HG03354 (cell line): ENCODE measurements at regions not wholly inside any gene's neighbourhood (a gene's known extent, or its start where the extent isn't known, plus 50 kb on each side); places are given as distances from the start of the nearest gene placed in this dataset.

Experiments used
- ATAC-seq: cut with Tn5 transposase; IDR thresholded peaks from one replicate; pipeline ENCODE4 v1.9.1; 2021; ENCODE audit warnings: mild to moderate bottlenecking; ENCODE audit not compliant: unreplicated experiment, poor library complexity, severe bottlenecking

GRCh38 chr7:13308423-13308822 is 621.0 kb downstream of the ARL4A start:
- no peak for ATAC-seq

GRCh38 chr7:13309535-13309934 is 622.1 kb downstream of the ARL4A start:
- ATAC-seq, result no peak

GRCh38 chr7:13312307-13312706 is 624.9 kb downstream of the ARL4A start:
- ATAC-seq, result no peak

GRCh38 chr7:13320333-13320732 is 632.9 kb downstream of the ARL4A start:
- ATAC-seq, result no peak

GRCh38 chr7:13321316-13321715 is 633.9 kb downstream of the ARL4A start:
- ATAC-seq, result no peak

- no peak for ATAC-seq
These were observed 634.7 kb downstream of the ARL4A start for GRCh38 chr7:13322126-13322525.

GRCh38 chr7:13327669-13328068 is 640.2 kb downstream of the ARL4A start:
- ATAC-seq, result no peak

GRCh38 chr7:13333371-13333770 is 645.9 kb downstream of the ARL4A start:
- no peak for ATAC-seq

- ATAC-seq, result no peak
These were observed 648.8 kb downstream of the ARL4A start for GRCh38 chr7:13336227-13336626.

- ATAC-seq, result no peak
These were observed 636.8 kb downstream of the ETV1 start for GRCh38 chr7:13352677-13353076.

GRCh38 chr7:13359656-13360055 is 629.8 kb downstream of the ETV1 start:
- no peak for ATAC-seq

- ATAC-seq, result no peak
These were observed 602.7 kb downstream of the ETV1 start for GRCh38 chr7:13386741-13387140.

GRCh38 chr7:13407911-13408310 is 581.6 kb downstream of the ETV1 start:
- no peak for ATAC-seq

- no peak for ATAC-seq
These were observed 578.3 kb downstream of the ETV1 start for GRCh38 chr7:13411151-13411550.

GRCh38 chr7:13411636-13412035 is 577.8 kb downstream of the ETV1 start:
- ATAC-seq, result no peak

- no peak for ATAC-seq
These were observed 575.3 kb downstream of the ETV1 start for GRCh38 chr7:13414181-13414580.

- no peak for ATAC-seq
These were observed 574.8 kb downstream of the ETV1 start for GRCh38 chr7:13414661-13415107.

GRCh38 chr7:13416071-13416470 is 573.4 kb downstream of the ETV1 start:
- no peak for ATAC-seq

GRCh38 chr7:13416544-13416943 is 572.9 kb downstream of the ETV1 start:
- no peak for ATAC-seq

GRCh38 chr7:13420726-13421125 is 568.7 kb downstream of the ETV1 start:
- no peak for ATAC-seq

GRCh38 chr7:13421776-13422175 is 567.7 kb downstream of the ETV1 start:
- ATAC-seq, result no peak

GRCh38 chr7:13433946-13434345 is 555.5 kb downstream of the ETV1 start:
- ATAC-seq, result no peak

- no peak for ATAC-seq
These were observed 547.2 kb downstream of the ETV1 start for GRCh38 chr7:13442226-13442625.
